GM18508 (cell line): ENCODE measurements at regions not wholly inside any gene's neighbourhood (a gene's known extent, or its start where the extent isn't known, plus 50 kb on each side); places are given as distances from the start of the nearest gene placed in this dataset.

Experiments used
- ATAC-seq: cut with Tn5 transposase; IDR thresholded peaks from one replicate; pipeline ENCODE4 v1.9.1; 2021; ENCODE audit warnings: moderate number of reproducible peaks; ENCODE audit not compliant: insufficient read depth, unreplicated experiment

- ATAC-seq = peak; percentile 43
Observed at GRCh38 chr1:165075725-165076370, 280.7 kb downstream of the LMX1A start.

GRCh38 chr1:165073185-165074007 lies 283.1 kb downstream of the LMX1A start:
- peak; percentile 63 for ATAC-seq

- no peak for ATAC-seq
Observed at GRCh38 chr1:165070675-165071074, 285.8 kb downstream of the LMX1A start.

GRCh38 chr1:165069829-165070228 lies 286.7 kb downstream of the LMX1A start:
- no peak for ATAC-seq

GRCh38 chr1:165068741-165069140 lies 287.8 kb downstream of the LMX1A start:
- no peak for ATAC-seq

- ATAC-seq = no peak
Observed at GRCh38 chr1:165067829-165068228, 288.7 kb downstream of the LMX1A start.

- ATAC-seq = no peak
Observed at GRCh38 chr1:165063181-165063965, 293.1 kb downstream of the LMX1A start.

GRCh38 chr1:165062346-165062745 lies 294.2 kb downstream of the LMX1A start:
- no peak for ATAC-seq

GRCh38 chr1:165060285-165060793 lies 296.2 kb downstream of the LMX1A start:
- no peak for ATAC-seq

- ATAC-seq = no peak
Observed at GRCh38 chr1:165057956-165058355, 298.6 kb downstream of the LMX1A start.

GRCh38 chr1:165056914-165057313 lies 299.6 kb downstream of the LMX1A start:
- ATAC-seq = no peak

GRCh38 chr1:165055581-165055980 lies 300.9 kb downstream of the LMX1A start:
- ATAC-seq = no peak

GRCh38 chr1:165054627-165055026 lies 301.9 kb downstream of the LMX1A start:
- no peak for ATAC-seq

- no peak for ATAC-seq
Observed at GRCh38 chr1:165053351-165053750, 303.2 kb downstream of the LMX1A start.

GRCh38 chr1:165052936-165053335 lies 303.6 kb downstream of the LMX1A start:
- no peak for ATAC-seq

GRCh38 chr1:165052431-165052830 lies 304.1 kb downstream of the LMX1A start:
- ATAC-seq = no peak

- no peak for ATAC-seq
Observed at GRCh38 chr1:165050246-165050645, 306.3 kb downstream of the LMX1A start.

- ATAC-seq = no peak
Observed at GRCh38 chr1:165047994-165048393, 308.5 kb downstream of the LMX1A start.

- ATAC-seq = no peak
Observed at GRCh38 chr1:165045902-165046301, 310.6 kb downstream of the LMX1A start.

- no peak for ATAC-seq
Observed at GRCh38 chr1:165040641-165041040, 315.9 kb downstream of the LMX1A start.

- no peak for ATAC-seq
Observed at GRCh38 chr1:165039996-165040395, 316.5 kb downstream of the LMX1A start.
